ENCODE measurements at regions not wholly inside any gene's neighbourhood (a gene's known extent, or its start where the extent isn't known, plus 50 kb on each side); places are given as distances from the start of the nearest gene placed in this dataset.
"Not testable (repeated sequence)": the region's sequence is repeated elsewhere in the genome, so short reads cannot be mapped to it uniquely, and the experiment has no call there.

DNA sequence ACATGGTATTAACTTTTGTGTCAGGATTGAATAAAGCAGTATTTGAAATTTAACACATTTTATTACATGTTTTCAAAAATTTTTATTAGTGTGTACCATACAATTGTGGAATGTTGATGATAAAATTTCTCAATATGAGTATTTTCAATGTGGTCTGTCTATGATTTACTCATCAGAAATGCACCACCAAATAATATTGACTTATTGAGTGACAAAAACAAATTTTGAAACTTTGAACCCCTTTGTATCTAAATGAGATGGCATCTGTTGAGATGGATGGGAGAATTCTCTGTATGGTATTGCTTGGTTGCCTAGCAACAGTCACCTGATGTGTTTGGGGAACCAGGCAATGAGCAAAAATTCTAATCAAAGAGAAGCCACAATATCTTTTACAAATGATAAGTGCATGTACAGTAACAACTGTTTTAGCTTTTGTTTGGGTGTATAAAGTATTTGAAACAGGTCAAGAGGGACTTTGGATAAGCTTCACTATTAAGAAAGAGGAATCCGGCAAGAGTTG, 400.1 kb downstream of the CCDC85A start:
- FAIRE-seq (no peak), DNase-seq (ENCODE audit: low read depth) (no peak)
- H3K36me3 ChIP-seq (ENCODE audit: control insufficient read depth, insufficient read depth, low read length), result no peaks in the 10 kb centered on the region
- TF ChIP-seq, protein P1, sequence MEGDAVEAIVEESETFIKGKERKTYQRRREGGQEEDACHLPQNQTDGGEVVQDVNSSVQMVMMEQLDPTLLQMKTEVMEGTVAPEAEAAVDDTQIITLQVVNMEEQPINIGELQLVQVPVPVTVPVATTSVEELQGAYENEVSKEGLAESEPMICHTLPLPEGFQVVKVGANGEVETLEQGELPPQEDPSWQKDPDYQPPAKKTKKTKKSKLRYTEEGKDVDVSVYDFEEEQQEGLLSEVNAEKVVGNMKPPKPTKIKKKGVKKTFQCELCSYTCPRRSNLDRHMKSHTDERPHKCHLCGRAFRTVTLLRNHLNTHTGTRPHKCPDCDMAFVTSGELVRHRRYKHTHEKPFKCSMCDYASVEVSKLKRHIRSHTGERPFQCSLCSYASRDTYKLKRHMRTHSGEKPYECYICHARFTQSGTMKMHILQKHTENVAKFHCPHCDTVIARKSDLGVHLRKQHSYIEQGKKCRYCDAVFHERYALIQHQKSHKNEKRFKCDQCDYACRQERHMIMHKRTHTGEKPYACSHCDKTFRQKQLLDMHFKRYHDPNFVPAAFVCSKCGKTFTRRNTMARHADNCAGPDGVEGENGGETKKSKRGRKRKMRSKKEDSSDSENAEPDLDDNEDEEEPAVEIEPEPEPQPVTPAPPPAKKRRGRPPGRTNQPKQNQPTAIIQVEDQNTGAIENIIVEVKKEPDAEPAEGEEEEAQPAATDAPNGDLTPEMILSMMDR (IDR thresholded peaks at IDR 0.05; ENCODE audit: insufficient read depth, low read length, severe bottlenecking), result no peak
- H3K27me3 ChIP-seq (ENCODE audit: control insufficient read depth, insufficient read depth, low read length), result no peaks in the 10 kb centered on the region
- H3K4me3 ChIP-seq (ENCODE audit: low read depth, low read length), result no peak overlapping the region

DNA sequence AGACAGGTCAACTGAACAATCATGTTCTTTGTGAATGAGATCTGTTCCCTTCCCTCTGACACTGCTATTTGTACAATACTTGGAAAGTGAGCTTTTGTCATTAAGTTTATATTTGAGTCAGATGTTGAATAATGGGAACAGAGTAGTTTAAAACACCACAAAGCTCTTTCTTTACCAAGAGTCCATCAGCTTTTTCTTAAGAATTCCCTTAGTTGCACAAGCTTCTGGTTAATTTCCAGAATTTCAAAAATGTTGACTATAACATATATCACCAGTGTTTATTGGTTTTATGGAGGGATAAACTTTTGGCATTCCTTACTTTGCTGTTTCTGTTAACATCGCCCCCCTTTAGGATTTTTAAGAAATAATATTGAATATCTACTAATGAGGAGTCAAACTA, 403.7 kb downstream of the CCDC85A start:
- Histone ChIP-seq H3K36me3 (ENCODE audit: control insufficient read depth, insufficient read depth, low read length) (no peaks in the 10 kb centered on the region), H3K27me3 (ENCODE audit: control insufficient read depth, insufficient read depth, low read length) (no peaks in the 10 kb centered on the region), H3K4me3 (ENCODE audit: low read depth, low read length) (no peak overlapping the region)
- FAIRE-seq (no peak), DNase-seq (ENCODE audit: low read depth) (no peak)
- TF ChIP-seq, protein P1 (IDR thresholded peaks at IDR 0.05; ENCODE audit: insufficient read depth, low read length, severe bottlenecking), result no peak

DNA sequence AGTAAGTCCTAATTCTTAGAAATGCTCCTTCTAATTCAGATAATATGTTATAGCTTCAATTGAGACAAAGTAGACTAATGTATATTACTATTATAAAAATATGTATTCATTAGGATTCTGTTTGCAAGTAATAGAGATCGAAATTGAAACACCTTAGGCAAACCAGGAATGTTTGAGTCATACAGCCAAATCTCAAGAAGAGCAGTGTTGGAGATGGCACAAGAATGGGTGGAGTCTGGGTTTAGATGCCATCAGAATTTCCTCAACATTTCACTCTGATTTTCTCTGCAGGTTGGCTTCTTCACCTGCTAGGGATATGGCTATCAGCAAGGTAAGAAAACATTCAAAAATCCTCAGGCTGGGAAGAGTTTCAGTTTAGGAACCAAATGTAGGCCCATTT, 405.4 kb downstream of the CCDC85A start:
- DNase-seq (ENCODE audit: low read depth), result no peak

DNA sequence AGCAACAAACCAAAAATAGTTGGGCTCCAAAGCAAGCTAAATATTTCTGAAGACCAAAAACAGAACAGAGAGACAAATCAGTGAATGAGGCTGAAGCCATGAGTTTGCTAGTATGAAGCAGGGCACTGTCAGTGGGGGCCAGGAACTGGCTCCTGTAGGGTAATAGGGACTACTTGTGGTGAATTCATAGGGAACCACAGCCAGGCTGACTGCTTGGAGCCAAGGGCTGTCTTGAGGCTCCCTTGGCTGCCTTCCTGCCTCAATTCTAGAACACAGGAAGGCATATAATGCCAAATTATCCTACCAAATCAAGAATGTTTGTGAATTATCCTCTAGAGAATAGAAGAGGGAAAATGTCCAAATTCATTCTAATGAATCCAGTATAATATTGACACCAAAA, 406.0 kb downstream of the CCDC85A start:
- FAIRE-seq, result no peak
- H3K27me3 ChIP-seq (ENCODE audit: control insufficient read depth, insufficient read depth, low read length), result no peaks in the 10 kb centered on the region
- DNase-seq (ENCODE audit: low read depth), result no peak
- TF ChIP-seq, protein P1 (IDR thresholded peaks at IDR 0.05; ENCODE audit: insufficient read depth, low read length, severe bottlenecking), result no peak
- no peak overlapping the region for H3K4me3 ChIP-seq (ENCODE audit: low read depth, low read length)
- no peaks in the 10 kb centered on the region for H3K36me3 ChIP-seq (ENCODE audit: control insufficient read depth, insufficient read depth, low read length)

More for the DNA sequence above, 405.4 kb downstream of the CCDC85A start:
- Histone ChIP-seq H3K27me3 (ENCODE audit: control insufficient read depth, insufficient read depth, low read length) (no peaks in the 10 kb centered on the region), H3K36me3 (ENCODE audit: control insufficient read depth, insufficient read depth, low read length) (no peaks in the 10 kb centered on the region), H3K4me3 (ENCODE audit: low read depth, low read length) (no peak overlapping the region)
- no peak for FAIRE-seq
- TF ChIP-seq, protein P1 (IDR thresholded peaks at IDR 0.05; ENCODE audit: insufficient read depth, low read length, severe bottlenecking), result no peak

DNA sequence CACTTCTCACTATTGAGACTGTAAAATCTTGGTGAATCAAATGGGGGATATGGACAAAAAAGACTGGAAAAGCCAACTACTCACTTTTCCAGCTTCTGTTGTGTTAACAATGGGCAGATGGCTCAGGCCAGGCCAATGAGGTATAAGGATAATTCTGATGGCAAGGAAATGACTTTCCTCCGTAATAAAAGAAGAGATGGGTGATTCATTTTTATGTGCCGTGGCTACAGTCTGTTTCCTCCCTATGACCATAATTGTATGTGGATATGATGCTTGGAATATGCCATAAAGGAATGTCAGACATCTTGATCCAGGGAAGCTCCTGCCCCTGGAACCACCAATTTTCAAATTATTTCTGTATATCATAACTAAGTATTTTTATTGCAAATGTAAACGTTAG, 406.8 kb downstream of the CCDC85A start:
- FAIRE-seq (no peak), DNase-seq (ENCODE audit: low read depth) (no peak)
- Histone ChIP-seq H3K36me3 (ENCODE audit: control insufficient read depth, insufficient read depth, low read length) (no peaks in the 10 kb centered on the region), H3K27me3 (ENCODE audit: control insufficient read depth, insufficient read depth, low read length) (no peaks in the 10 kb centered on the region), H3K4me3 (ENCODE audit: low read depth, low read length) (no peak overlapping the region)
- TF ChIP-seq, protein P1 (IDR thresholded peaks at IDR 0.05; ENCODE audit: insufficient read depth, low read length, severe bottlenecking), result no peak

DNA sequence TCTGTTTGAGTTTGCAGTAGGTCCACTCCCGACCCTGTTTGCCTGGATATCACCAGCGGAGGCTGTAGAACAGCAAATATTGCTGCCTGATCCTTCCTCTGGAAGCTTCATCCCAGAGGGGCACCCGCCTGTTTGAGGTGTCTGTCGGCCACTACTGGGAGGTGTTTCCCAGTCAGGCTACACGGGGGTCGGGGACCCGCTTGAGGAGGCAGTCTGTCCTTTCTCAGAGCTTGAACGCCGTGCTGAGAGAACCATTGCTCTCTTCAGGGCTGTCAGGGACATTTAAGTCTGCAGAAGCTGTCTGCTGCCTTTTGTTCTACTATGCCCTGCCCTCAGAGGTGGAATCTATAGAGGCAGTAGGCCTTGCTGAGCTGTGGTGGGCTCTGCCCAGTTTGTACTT, 422.3 kb downstream of the CCDC85A start:
- not testable (repeated sequence) for FAIRE-seq; H3K27me3 ChIP-seq (ENCODE audit: control insufficient read depth, insufficient read depth, low read length); H3K4me3 ChIP-seq (ENCODE audit: low read depth, low read length); DNase-seq (ENCODE audit: low read depth); H3K36me3 ChIP-seq (ENCODE audit: control insufficient read depth, insufficient read depth, low read length)
